Glomerular visceral epithelial cell (primary cell): ENCODE measurements at regions not wholly inside any gene's neighbourhood (a gene's known extent, or its start where the extent isn't known, plus 50 kb on each side); places are given as distances from the start of the nearest gene placed in this dataset.
"Not testable (repeated sequence)": the region's sequence is repeated elsewhere in the genome, so short reads cannot be mapped to it uniquely, and the experiment has no call there.

ENCODE experiments used
- DNase-seq: peaks from one replicate; pipeline ENCODE4 v3.0.0-alpha.2; 2016; ENCODE audit errors: extremely low spot score

DNA sequence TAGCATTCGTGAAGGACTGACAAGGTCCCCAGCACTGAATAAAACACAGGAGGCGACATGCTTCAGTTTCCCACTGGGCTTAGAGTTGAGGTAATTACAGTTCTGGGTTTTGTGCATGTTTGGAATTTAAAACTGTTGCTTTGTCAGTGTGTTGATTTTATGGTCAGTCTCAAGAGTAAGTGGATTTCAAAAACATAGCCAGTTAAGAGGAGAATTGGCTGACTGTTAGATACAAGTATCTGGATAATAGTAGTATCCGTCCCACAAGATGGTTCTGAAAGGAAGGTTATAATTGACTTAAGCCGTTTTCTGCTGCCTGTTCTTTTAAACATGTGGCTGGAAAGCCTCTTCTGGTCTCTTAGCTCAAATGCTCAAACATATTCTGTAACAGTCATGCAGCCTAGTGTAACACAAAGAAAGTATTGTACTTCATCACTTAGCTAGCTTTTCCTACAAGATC, 170.9 kb downstream of the POLR1F start:
- no peak for DNase-seq

DNA sequence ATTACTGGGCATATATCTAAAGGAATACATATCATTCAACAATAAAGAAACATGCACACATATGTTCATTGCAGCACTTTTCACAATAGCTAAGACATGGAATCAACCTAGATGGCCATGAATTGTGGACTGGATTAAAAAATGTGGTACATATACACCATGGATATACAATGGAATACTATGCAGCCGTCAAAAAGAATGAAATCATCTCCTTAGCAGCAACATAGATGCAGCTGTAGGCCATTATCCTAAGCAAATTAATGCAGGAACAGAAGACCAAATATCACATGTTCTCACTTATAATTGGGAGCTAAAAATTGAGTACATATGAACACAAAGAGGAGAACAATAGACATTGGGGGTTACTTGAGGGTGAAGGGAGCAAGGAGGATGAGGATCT, 175.6 kb downstream of the POLR1F start:
- DNase-seq = no peak

DNA sequence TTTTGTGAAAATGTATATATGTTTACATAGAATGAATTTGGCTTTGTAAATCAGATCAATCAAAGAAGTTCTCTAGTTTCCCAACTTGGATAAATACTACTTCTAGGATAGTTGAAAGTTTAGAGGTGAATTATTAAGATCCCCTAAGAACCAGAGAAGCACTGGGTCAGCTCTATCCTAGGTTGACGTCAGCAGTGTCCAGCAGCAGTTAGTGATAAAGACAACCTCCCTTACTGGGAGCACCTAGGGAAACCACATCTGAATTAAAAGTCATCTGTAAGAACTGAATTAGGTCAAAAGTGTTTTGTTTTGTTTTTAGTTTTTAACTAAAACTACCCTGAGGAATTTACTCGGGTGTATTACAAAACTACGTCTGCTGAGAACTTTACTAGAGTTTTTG, 178.0 kb downstream of the POLR1F start:
- no peak for DNase-seq

DNA sequence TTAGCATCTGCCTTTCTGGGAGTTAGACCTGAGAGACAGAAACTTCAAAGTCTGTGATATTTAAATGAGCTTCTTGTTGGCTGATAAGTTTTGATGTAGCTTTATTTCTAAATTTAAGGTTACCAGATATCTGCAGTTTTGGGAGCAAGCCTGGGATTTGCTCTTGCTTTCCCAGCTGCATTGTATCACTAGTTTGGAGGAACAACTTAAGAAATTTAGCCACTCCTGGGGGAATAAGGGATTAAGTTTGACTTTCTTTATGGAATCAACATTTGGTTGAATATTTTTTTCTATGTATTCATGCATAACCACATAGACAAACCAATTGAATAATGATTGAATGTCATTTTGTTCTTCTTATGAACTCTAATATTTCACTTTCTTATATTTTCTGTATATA, 178.6 kb downstream of the POLR1F start:
- no peak for DNase-seq

DNA sequence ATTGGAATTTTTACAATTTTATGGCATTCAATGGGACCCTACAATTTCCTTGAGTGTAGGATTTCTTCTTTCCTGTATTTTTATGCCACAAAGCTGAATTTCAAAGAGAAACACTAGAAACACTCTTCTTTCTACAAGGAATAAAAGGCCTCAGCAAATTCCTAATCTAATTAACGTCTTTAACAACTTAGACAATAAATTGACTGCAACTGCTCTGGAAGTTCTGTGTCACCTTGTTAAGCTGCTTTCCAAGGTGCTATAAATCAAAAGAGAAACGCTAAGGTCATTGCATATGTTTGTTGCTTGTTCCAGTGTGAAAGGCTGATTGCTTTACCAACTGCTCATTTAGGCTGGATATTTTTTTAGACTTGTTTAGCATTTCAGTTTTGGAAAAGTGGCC, 182.2 kb downstream of the POLR1F start:
- no peak for DNase-seq

DNA sequence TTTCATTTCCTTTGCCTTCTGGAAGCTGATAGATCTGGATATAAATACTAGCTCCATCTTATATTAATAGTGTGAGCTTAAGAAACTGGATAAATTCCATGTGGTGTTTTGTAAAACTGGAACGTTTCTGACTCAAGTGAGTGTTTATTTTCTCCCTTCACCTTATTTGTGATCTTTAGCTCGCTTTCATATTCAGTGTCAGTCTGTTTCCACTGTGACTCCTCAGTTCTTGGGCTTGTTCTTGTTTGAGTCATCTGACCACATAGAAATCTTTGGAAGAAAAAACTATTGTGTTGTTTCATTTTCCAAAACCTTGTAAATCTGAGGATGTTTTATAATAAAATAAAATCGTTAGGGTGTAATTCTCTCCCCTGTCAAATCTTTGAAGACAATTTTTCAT, 186.4 kb downstream of the POLR1F start:
- peak; percentile 37 for DNase-seq

DNA sequence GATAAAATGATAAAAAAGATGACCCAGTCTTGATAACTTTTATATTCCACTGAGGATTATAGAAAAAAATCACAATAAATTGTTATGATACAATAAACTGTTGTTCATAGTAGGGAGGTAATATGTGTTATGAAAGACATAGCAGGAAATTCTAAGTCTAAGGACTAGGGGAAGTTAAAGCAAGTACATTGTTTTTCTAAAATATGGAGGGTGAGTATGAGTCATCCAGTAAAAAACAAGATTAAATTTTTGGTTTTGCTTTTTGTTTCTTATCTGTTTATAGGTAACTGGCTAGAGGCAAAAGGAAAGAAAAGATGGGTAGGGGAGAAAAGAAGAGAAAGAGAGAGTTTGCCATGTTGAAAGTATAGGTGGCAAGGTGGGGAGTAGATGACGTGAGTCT, 188.4 kb downstream of the POLR1F start:
- DNase-seq = no peak

DNA sequence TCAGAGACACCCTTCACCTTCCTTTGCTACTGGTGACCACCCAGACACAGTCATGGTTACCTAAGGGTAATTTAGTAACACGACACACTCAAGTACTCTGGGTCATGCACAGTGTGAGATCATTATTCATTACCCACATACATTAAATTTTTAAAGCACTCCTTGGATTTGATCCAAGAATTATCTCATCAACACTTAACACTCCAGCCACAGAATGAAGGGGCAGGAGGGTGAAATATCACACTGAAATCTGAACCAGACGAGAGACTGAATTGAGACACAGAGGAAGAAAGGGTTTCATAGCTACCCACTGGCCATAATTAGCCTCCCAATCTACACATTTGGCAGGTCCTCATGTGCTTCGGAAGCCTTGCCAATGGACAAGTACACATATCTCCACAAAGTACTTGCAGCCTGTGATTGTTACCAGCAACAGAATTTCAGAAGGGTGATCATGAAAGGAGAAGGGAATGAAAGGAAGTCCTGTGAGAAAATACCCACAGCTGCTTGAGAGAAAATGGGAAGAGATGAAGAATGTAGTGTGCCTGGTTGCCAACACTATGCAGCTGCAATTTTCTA, 189.3 kb downstream of the POLR1F start:
- peak; percentile 86 for DNase-seq

DNA sequence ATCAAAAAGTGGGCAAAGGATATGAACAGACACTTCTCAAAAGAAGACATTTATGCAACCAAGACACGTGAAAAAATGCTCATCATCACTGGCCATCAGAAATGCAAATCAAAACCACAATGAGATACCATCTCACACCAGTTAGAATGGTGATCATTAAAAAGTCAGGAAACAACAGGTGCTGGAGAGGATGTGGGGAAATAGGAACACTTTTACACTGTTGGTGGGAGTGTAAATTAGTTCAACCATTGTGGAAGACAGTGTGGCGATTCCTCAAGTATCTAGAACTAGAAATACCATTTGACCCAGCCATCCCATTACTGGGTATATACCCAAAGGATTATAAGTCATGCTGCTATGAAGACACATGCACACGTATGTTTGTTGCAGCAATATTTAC, 191.3 kb downstream of the POLR1F start:
- DNase-seq = not testable (repeated sequence)

DNA sequence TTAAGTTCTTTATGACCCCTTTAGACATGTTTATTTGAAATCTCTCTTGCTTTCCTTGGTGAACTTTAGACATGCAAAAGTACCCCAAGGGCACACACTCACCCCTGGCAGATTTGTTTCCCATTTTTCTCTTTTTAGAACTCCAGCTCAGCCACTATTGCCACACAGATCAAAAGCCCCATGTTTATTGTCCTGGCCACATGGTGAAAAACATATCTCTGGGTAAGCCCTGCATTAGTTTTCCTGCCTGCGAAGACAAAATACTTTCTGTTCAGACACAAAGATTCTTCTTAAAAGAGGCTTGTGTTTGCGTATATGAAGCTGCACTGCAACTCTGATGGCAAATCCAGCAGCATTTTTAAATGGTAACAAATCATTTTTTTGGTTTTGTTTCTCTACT, 200.0 kb downstream of the POLR1F start:
- no peak for DNase-seq

DNA sequence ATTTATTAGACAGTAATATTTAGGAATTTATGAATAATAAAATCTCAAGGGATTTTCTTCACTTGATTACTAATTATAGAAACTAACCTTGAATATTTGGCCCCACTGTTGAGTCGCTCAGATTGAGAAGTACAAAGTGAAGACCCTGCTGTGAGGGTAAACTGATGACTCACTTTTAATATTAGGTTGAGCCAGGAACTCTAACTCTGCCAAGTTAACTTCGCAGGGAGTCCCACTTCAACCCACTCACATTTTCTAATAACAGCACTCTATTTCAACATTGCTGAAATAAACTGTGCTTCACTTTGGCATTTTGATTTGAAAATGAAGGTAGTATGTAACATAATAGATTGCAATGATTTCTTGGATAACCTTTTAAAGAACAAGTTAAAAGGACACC, 200.7 kb downstream of the POLR1F start:
- DNase-seq = no peak

DNA sequence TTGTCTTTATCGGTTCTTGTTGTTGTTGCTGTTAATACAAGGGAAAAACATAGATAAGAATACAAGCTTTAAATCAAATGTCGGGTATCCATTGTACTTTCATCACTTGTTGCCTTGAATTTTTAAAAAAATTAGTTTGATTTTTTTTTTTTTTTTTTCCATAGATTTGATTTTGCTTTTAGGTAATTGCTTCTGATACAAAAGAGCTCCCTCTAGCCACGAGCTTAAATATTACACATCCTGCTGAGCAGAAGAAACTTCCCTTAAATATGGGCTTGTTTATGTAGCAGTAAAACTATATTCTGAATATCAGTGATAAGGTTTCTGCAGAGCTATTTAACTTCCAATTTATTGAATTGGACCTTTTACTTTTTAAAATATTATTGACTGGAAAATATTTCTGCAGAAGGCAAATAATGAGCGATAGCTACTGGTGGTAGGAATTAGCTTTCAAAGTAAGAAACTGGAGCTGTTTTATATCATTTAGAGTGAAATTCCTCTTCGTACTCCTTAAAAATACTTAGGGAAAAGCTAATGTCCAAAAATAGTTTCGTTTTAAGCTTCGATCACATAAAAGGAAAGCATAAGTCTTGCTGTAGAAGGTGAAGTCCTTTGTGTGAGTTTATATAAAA, 216.9 kb downstream of the POLR1F start:
- peak; percentile 17 for DNase-seq

DNA sequence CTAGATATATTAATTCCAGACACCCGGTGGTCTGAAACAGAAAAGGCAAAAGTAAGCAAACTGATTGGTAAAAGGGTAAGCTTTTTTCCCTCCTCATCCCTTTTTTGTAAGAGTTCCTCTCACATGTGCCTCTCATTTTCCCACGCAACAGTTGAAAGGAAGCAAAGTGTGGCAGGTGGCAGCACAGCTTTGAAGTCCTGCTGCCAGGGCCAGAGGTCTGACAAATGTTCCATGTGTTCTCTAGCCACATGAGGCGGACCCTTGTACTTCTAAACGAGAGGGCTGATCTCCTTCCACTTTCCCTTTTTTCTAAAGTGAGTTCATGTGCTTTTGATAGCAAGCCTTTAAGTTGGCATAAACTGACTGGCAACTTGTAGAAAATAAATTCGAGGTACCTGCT, 217.5 kb downstream of the POLR1F start:
- no peak for DNase-seq

DNA sequence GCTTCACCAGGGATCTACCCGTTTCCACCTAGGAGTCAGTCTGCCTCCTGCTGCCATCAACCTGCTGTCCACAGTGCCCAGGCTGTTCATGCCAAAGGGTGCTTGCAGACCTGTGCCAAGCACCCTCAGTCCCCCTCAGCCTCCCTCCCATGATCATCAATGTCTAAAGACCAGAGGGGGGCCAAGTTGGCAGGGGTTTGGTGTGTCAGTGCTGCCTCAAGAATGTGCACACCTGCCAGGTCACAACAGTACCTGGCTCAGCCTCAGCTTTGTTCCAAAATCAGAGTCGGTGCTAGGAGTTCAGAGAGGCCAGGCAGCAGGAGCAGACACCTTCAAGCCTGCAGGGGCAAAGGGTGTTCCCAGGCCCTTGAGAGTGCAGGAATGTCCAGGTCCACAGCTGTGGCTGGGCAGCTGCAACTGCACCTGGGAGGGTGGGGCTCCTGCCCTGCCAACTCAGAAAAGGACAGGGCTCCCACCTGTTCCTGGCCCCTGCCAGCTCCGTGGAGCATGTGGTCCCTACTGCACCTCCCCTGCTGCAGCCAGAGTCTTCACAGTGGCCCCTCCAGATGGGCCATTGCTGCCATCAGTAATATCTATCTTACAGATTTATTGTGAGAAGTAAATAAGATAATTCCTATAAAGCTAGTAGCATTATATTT, 219.5 kb downstream of the POLR1F start:
- DNase-seq = no peak

DNA sequence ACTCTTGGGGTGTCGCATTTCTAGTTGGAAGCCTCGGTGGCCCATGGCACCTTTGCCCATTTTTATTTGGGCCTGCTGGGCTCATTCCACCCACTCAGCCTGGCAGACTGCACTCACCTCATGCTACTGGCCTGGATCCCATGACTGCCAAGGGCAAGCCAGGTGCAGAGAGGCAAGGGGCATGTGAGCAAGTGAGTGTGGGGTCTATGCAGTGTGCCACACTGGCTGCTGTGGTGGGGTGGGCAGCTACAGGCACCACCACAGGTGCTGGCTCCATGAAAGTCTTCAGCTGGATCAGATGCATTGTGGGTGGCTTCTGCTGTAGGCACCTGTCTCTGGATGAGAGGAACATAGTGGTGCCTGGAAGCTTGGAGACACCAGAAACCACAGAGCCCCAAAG, 220.8 kb downstream of the POLR1F start:
- DNase-seq = no peak

DNA sequence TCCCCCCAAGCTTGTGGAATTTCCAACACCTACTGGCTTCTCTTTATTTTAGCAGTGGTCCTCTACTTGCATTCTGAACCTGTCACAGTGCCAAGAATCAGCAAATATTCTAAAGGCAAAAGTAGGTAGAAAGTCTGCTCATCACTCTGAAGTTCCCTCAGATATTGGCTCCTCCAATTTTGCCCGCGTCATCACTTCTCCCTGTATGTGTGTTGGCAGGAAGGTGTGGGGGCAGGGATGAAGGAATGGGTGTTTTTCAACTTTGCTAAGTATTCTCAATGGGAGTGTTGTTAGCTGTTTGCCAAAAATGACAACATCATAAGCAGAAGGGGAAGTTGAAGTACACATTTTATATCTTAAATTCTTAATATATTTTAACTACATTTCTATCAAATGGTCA, 226.2 kb downstream of the POLR1F start:
- no peak for DNase-seq

DNA sequence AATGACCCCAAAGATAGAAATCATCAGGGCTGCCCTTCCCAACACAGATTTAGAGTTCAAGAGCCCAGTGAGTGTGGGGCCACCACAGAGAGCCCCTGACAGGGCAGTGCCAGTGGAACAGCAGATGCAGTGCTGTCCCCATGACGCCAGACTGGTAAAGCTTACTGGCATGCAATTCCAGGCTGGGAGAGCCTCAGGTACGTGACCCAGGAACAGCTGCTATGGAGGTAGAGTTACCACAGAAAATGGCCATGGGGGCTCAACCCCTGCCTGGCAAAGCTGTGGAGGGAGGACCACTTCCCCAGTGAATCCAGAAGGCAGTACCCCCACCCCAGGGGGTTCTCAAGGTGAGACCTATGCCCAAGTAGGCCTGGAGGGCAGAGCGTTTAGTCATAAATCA, 228.5 kb downstream of the POLR1F start:
- no peak for DNase-seq

DNA sequence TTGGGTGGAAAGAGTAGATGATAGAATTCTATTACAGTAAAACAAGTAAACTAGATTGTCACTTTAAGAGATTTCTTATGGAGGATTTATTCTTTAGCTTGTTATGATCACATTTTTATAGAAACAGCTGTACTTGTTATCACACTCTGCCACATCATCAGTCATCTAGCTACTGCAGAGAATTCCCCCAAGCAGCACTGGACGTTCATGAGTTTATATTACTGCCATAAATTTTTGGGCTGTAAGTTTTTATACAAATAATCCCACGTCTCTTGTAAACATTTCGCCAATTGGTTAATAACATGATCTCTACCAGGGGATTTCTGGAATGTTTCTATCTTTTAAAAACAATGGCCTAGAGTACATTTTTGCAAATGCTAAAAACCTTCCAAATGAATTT, 238.8 kb downstream of the POLR1F start:
- DNase-seq = no peak

DNA sequence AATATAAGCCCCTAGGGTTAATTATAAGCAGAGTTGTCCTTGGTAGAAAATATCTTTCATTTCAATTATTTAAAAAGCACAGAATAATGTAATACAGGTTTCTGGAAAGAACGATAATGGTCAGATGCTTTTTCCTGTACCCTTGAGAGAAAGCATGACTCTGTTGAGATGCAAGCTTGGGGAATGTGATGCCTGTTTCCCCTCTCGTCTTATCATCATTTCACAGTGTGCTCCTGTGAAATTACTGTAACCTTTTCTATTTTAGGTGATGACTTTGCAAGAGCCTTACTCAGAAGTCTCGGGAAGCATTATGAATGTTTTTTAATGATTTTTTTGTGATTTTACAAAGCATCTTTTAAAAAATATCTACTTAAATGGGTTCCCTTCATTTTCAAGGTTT, 243.0 kb downstream of the POLR1F start:
- DNase-seq = no peak

DNA sequence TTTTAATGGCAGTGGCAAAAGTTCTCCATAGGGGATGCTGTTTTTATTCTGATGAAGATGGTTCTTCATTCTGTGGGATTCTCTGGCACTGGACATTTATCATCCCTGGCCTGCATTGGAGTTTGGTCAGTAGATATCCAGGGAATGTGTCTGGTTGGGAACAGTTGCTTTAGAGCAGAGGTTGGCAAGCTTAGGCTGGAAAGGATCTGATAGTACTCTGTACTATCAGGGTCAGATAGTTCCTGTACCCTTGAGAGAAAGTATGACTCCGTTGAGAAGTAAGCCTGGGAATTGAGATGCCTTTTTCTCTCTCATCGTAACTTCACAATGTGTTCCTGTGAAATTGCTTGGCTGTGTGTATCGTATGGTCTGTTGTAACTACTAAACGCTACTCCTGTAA, 244.1 kb downstream of the POLR1F start:
- no peak for DNase-seq

DNA sequence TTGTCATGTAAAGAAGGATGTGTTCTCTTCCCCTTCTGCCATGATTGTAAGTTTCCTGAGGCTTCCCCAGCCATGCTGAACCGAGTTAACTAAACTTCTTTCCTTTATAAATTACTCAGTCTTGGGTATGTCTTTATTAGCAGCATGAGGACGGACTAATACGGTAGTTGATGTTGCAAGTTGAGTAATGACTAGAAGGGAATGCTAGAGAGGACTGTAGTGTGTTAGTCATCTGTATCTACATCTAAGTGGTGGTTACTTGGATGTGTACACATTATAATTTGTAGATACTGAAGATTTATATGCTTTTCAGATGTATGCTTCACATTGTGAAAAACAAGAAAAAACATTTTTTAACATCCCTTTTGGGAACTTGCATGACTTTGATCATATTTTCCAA, 244.6 kb downstream of the POLR1F start:
- DNase-seq = no peak

DNA sequence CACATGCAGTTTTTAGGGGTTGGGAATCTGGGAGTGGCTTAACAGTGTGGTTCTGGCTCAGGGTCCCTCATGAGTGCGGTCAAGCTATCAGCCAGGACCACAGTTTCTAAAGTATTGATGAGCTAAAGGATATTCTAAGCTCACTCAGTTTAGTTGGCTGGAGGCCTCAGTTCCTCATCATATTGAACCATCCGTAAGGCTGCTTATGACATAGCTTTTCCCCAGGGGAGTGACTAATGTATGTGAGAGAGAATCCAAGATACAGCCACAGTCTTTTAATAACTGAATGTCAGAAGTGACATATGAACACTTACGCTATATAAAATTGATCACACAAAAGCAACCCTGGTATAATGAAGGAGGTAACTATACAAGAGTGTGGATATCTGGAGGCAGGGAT, 245.3 kb downstream of the POLR1F start:
- DNase-seq = no peak

DNA sequence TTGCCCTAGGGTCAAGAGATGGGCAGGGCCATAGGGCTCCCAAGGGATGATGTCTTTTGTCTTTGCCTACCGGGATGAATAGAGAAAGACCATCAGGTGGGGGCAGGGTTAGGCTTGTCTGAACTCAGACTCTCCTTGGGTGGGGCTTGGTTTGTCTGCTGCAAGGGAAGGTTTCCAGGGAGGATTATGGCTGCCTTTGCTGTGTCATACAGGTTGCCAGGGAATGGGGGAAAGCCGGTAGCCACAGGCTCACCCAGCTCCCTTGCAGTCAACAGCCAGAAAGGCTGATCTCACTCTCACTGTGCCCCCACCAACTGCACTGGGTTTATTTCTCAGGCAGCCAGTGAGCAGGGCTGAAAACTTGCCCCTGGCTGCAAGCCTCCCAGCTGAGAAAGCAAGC, 253.2 kb downstream of the POLR1F start:
- DNase-seq = no peak

DNA sequence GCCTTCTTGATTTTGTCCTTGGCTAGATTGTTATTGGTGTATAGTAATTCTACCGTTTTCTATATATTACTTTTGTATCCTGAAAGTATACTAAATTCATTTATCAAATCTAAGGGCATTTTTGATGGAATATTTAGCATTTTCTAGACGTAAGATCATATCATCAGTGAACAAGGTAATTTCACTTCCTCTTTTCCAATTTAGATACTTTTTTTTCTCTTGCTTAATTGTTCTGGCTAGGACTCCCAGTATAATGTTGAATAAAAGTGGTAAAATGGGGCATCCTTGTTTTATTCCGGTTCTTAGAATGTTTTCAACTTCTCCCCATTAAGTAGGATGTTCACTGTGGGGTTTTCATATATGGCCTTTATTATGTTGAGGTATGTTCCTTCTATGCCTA, 260.7 kb downstream of the POLR1F start:
- DNase-seq = no peak
